MM.1S (cell line): ENCODE measurements at regions not wholly inside any gene's neighbourhood (a gene's known extent, or its start where the extent isn't known, plus 50 kb on each side); places are given as distances from the start of the nearest gene placed in this dataset.

Source experiments
- EZH2phosphoT487 ChIP-seq: fragments of 300-600 bp; sonication (generic); IDR thresholded peaks from 2 replicates; pipeline ENCODE4 v1.6.1; 2018; ENCODE audit warnings: antibody characterized with exemption, low read length
- TF ChIP-seq, protein P1 (sequence below): fragments of 300-600 bp; sonication (generic); IDR thresholded peaks from 2 replicates; pipeline ENCODE4 v1.5.1; 2016; ENCODE audit warnings: antibody characterized with exemption, low read length, mixed read lengths

DNA sequence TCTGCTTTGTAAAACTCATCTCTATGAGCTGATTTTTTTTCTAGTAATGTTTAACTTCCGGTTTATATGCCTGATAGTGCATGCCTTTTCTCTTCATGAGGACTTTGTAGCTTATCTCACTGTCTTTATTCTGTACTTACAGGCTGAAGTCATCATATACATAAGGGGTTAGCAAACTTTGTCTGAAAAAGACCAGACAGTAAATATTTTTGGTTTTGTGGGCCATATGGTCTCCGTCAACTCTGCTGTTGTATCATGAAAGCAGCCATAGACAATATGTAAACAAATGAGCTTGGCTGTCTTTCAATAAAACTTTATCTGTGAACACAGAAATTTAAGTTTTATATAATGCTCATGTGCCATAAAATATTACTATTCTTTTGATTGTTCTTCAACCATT lies 172.1 kb downstream of the GXYLT1 start:
- TF ChIP-seq, protein P1, sequence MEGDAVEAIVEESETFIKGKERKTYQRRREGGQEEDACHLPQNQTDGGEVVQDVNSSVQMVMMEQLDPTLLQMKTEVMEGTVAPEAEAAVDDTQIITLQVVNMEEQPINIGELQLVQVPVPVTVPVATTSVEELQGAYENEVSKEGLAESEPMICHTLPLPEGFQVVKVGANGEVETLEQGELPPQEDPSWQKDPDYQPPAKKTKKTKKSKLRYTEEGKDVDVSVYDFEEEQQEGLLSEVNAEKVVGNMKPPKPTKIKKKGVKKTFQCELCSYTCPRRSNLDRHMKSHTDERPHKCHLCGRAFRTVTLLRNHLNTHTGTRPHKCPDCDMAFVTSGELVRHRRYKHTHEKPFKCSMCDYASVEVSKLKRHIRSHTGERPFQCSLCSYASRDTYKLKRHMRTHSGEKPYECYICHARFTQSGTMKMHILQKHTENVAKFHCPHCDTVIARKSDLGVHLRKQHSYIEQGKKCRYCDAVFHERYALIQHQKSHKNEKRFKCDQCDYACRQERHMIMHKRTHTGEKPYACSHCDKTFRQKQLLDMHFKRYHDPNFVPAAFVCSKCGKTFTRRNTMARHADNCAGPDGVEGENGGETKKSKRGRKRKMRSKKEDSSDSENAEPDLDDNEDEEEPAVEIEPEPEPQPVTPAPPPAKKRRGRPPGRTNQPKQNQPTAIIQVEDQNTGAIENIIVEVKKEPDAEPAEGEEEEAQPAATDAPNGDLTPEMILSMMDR = no peak
- TF ChIP-seq EZH2phosphoT487 = no peak
